GM13976 (cell line): ENCODE measurements at regions not wholly inside any gene's neighbourhood (a gene's known extent, or its start where the extent isn't known, plus 50 kb on each side); places are given as distances from the start of the nearest gene placed in this dataset.

Source experiments
- DNase-seq: peaks from one replicate; pipeline ENCODE4 v3.0.0; 2012; ENCODE audit warnings: low spot score
- CTCF ChIP-seq: IDR thresholded peaks from 2 replicates; pipeline ENCODE4 v1.5.1; 2012; ENCODE audit warnings: borderline replicate concordance, mild to moderate bottlenecking; ENCODE audit not compliant: insufficient read depth; ENCODE audit errors: extremely low read depth, missing control alignments, control extremely low read depth
- in situ Hi-C: fragments of 300-500 bp; cut with MboI; formaldehyde crosslinking; loops from one replicate; pipeline ENCODE4 v1.12.0; 2022; ENCODE audit warnings: low sequenced_read_pairs, mixed read lengths, inconsistent platforms; ENCODE audit not compliant: unreplicated experiment

GRCh38 chr16:11470676-11471415, 115.9 kb downstream of the LITAF start:
- peak; percentile 12 for DNase-seq
- in situ Hi-C loops: no loop called here
- no peak for TF ChIP-seq CTCF

GRCh38 chr16:11471548-11471947, 115.2 kb downstream of the LITAF start:
- no peak for DNase-seq
- in situ Hi-C loops: no loop called here
- TF ChIP-seq CTCF: no peak

- no peak for TF ChIP-seq CTCF
- in situ Hi-C loops: no loop called here
- no peak for DNase-seq
Observed at GRCh38 chr16:11472410-11472809, 114.3 kb downstream of the LITAF start.

- TF ChIP-seq CTCF: no peak
- in situ Hi-C loops: no loop called here
- DNase-seq: no peak
Observed at GRCh38 chr16:11472851-11473250, 113.9 kb downstream of the LITAF start.

- no peak for TF ChIP-seq CTCF
- DNase-seq: no peak
- in situ Hi-C loops: no loop called here
Observed at GRCh38 chr16:11473728-11474127, 113.0 kb downstream of the LITAF start.

- no peak for TF ChIP-seq CTCF
- DNase-seq: no peak
- in situ Hi-C loops: no loop called here
Observed at GRCh38 chr16:11474617-11475291, 112.0 kb downstream of the LITAF start.
